ENCODE measurements at regions not wholly inside any gene's neighbourhood (a gene's known extent, or its start where the extent isn't known, plus 50 kb on each side); places are given as distances from the start of the nearest gene placed in this dataset.

- DNase-seq (ENCODE audit: low spot score), result no peak
Measured at GRCh38 chr6:105616521-105616920, 213.6 kb upstream of the PREP start.

- DNase-seq (ENCODE audit: low spot score), result no peak
Measured at GRCh38 chr6:105611606-105612005, 208.7 kb upstream of the PREP start.

DNA sequence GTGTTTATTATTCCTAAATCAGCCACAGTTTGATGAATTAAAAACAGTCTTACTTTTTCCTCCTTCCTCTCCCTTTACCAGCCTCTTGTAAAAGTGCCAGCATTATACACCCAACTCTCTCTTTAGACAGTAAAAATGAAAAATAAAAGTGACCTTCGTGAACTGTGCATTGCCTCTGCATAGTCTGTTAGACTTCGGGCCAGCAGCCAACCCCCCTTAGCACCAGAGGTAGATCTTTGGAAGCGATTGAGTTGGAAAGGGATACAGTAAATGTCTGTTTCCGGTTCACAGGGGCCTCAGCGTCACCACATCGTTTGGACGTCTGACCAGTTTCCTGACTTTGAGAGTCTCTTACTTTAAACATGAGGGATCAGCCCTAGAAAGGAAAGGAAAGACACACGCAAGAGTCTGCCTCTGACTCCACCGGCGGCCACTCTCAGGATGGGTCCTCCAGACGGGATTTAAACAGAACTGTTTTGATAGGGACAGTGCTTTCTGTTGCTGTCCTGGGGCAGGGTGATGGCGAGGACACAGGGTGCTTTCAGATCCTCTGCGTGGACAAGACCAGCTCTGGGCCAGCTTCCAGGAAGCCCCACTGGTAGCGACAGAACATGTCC, 206.6 kb upstream of the PREP start:
- peak; percentile 88 for DNase-seq (ENCODE audit: low spot score)

GRCh38 chr6:105608711-105609374, 206.0 kb upstream of the PREP start:
- peak; percentile 94 for DNase-seq (ENCODE audit: low spot score)

DNA sequence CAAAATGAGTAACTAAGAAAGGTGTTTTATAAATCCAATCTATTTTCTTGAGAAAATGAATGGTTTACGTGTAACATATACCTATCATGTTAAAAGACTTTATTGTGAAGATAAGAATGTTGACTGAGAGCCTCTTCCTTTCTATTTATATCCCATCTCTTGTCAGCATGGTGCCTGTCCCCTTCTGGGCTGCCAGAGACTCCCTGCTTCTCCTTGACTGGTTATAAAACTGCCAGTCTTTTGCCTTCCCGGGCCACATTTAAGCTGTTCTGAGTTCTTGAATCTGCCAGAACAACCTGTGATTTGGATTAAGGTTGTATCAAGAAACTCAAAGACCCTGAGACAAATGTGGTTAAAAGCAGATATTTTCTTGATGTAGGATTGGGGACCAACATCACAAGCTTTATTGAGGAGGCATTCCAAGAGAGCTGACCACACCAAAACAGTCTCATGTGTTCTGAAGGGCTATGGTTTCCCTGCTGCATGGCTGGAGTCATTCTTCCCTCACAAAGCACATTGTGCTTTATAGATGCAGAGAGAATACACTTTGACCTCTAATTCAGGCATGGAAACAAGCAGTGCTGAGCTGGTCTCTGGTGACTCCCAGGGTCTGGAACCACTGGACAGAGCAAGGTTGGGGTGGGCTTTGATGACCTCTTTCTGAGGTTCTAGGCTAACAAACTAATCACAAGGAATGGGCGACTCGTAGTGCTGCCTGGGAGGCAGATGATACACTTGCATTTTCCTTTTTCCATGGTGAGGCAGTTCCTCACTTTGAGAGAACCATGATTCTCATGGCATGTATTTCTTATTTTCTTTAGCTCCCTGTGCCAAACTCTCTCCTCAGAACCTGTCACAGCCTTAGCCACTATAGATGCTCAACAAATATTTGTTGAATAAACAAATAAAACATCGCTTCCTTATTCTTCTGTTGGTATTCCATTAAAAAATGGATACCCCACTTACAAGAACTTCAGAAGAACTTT, 205.0 kb upstream of the PREP start:
- DNase-seq (ENCODE audit: low spot score), result no peak

- DNase-seq (ENCODE audit: low spot score), result no peak
Measured at GRCh38 chr6:105606831-105607463, 204.1 kb upstream of the PREP start.

DNA sequence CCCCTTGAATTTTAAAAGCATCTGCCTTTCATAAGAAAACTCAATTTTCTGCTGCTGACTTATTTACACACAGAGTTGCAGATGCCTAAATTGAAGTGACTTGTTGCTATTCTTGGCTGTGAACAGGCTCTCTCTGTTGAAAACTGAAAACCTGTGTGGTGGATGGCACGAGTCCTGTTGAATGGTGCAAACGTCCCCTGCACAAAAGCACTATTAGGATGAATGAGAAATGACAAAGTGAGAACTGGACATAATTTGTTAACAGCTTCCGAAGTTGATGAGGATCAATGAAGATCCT, 201.7 kb upstream of the PREP start:
- DNase-seq (ENCODE audit: low spot score), result no peak

DNA sequence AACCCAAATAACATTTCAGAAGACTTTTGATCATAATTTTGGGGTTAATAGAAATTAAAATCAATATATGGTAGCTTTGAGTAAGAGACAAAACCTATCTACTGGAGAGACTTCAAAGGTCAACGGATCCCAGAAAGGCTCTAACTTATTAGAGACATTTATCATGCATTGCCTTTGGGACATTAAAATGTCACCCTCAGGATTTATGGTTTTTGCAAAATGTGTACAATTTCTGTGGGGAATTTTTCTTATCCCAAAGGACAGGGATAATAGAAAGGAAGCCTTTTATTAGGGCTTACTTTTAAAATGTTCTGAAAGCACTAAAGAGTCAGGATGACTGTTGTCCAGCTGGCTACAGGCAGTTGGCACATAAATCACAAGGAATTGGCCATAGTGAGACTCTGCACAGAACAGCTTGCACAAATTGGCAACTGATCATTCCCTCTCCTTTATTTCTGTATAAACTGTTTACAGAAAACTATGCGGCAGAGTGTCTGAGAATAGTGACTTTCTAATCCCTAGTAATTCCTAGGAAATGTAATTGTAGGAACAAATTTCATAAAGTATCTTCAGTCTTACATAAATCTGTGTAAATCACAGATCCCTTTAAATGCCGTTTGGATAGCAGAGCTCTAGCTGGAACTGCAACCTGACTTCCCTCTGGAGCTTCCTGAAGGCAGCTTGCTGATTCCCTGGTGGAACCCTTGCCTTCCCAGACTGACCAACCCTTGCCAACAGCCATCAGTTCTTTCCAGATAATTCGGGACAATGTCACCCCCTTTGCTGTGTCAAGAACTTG, 201.1 kb upstream of the PREP start:
- no peak for DNase-seq (ENCODE audit: low spot score)

- DNase-seq (ENCODE audit: low spot score), result peak; percentile 95
Measured at GRCh38 chr6:105601541-105602236, 198.8 kb upstream of the PREP start.

DNA sequence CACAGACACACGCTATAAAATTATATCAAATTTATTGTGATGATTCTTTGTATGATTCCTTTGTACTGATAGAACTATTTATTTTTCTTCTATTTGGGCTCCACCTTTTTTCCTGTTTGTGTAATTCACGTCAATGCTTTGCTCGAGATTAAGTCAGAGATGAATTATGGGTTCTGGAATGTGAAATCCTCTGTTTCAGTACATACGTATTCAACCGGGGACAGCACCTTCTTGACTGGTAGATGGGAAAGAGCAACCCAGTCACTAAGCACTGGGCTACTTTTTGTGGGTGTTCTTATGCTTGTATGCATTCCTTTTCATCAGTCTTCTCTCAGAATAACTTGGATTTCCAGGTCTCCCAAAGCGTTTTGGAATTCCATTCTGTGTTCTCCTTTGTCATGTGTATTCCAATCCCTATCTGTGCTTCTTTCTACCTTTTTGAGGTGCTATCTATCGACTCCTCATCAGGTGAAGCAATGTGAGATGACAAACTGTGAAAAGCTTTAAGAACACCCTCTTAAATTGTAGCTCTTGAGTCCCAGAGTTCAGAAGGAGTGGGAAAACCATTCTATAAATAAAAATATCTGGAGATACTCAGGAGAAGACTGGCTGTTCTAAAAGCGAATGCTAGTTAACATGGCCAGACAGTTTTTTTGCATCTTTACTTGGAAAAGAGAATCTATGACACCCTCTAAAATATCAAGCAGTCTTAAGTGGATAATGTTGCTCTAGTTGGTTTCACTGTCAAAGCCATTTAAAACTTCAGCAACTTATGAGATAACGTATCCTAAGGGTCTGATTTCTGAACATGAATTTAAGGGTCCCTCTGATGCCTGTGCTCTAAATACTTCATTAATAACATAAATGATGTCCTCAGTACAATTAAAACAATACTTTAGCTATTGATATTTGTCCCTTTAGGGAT, 197.7 kb upstream of the PREP start:
- no peak for DNase-seq (ENCODE audit: low spot score)

GRCh38 chr6:105598264-105598663, 195.4 kb upstream of the PREP start:
- DNase-seq (ENCODE audit: low spot score), result no peak

DNA sequence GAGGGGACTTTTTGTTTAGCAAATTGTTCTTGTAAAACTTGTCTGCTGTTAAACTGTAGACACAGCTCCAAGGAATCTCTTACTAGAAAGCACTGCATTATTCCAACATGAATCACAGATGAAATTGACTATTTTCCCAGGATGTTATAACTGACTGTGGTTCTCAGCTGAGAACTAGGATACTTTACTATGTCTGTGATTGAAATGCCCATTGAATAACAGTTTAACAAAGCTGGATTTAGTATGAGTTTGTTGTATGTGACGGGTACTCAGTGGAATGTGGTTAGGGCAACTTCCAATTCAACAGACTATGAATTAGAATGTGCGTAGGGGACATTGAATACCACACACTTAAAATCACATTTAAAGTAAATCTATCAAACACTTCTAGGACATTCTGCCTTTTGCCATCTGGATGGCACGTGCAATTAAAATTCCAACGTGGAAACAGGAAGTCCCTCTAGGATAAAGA, 193.4 kb upstream of the PREP start:
- DNase-seq (ENCODE audit: low spot score), result peak; percentile 85

DNA sequence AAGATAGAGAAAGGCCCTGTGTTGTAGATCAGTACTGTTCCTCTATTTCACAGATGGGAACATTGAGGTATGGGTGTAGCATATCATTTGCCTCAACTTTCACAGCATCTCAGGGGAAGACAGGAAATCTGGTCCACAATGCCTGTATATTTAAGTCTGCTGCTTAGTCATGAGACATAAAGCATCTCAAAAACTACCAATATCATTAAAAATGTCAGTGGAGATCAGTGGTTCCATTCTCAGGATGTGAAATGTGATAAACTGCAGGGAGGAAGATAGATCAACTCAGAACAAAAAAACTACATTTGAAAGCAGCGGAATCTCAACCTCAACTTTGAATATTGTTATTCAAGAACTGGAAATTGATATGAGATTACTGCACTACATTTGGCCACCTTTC, 192.9 kb upstream of the PREP start:
- DNase-seq (ENCODE audit: low spot score), result no peak

DNA sequence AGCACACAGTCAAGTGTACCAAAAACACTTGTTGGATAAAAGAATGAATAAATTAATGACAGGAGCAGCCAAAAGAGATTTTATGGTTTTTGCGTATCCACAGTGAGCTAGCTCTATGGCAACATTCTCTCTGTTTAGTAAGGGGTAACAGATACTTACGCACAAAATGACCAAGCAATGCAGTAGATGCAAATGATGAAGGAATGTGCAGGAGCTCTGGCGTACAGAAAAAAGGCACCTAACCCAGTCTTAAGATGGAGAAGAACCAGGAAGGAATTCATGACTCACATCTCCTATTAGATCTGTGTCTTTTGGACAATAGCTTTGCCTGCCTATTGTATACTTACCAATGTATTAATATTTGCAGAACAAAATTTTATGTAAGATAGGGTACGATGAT, 191.9 kb upstream of the PREP start:
- no peak for DNase-seq (ENCODE audit: low spot score)

- peak; percentile 59 for DNase-seq (ENCODE audit: low spot score)
Measured at GRCh38 chr6:105593805-105594671, 191.2 kb upstream of the PREP start.

DNA sequence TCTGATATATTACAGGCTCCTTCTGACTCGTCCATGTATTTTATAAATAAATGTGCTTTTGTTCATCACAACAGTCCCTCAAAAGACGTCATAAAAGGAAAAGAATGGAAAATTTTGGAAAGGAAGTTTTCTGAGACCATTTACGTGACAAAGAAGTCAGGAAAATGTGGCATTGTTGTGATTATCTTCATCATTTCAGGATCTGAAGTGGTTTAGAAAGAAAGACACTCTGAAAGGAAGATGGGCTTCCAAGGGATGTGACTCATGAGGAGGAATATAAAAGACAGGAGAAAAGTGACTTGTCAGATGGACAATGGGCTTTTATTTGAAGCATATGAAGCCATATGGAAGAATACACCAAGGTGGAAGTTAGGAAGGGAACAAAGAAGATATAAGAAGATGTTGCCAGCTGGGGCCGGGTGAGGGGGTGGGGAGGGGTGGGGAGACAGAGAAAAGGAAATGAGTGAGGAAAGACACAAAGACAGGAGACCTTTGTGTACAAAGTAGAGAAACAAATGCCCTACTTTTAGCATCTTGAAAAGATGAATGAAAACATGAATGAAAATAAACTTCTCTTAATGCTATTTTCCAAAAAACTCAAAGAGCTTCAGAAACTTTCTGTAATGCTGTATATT, 190.3 kb upstream of the PREP start:
- DNase-seq (ENCODE audit: low spot score), result no peak

DNA sequence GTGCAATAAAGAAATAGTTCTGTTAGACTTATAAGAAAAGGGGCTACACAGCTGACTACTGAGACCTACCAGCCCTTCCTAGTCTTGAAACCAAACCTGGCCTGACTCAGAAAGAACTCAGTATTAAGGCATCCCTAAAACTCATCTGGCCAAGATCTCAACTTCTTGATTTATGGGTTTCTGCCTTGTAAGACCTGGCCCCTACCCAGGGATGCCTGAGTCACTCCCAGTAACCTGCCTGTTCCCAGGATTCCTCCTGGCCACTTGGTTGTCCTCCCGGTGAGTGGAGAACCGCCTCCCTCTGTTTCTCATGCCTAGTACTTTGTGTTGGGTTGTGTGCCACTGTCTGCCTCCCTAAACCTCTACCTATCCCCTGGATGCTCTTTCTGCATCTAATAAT, 189.4 kb upstream of the PREP start:
- DNase-seq (ENCODE audit: low spot score), result peak; percentile 55

DNA sequence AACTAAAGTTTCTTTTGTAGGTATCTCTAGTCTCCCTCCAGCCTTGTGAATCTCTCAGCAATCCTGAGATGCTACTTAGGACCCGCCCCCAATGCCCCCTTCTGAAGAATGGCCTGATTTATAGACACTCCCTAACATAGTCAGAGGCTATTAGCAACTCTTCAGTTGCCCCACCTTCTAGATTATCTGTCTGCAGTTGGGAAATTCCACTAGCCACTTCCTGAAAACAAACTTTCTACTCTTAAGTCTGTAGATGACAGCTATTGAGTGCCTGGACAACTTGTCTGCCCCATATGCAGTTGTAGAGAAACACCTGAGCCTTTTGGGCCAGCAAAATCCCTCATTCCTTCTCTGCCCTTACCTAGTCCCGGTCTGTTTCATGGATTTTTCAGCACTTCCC, 188.2 kb upstream of the PREP start:
- no peak for DNase-seq (ENCODE audit: low spot score)
